Muscle of arm (tissue), 1 donor: ENCODE measurements at regions not wholly inside any gene's neighbourhood (a gene's known extent, or its start where the extent isn't known, plus 50 kb on each side); places are given as distances from the start of the nearest gene placed in this dataset.
"Not testable (repeated sequence)": the region's sequence is repeated elsewhere in the genome, so short reads cannot be mapped to it uniquely, and the experiment has no call there.

Experiments used
- DNase-seq: peaks from one replicate; pipeline ENCODE4 v3.0.0-alpha.2; 2013

DNA sequence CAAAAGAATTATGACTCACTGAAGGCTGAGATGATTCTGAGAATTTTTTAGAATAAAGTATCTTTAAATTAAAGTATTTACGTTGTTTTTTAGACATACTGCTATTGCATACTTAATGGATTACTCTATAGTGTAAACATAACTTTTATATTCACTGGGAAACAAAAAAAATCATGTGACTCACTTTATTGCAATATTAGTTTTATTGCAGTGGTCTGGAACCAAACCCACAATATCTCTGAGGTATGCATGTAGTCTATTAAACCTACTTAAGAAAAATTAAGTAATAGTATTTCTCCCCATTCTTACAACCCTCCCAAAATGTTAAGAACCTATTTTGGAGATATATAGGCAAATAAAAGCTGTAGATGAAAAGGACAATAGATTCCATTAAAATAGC, 142.9 kb upstream of the ZNF521 start:
- DNase-seq = no peak

DNA sequence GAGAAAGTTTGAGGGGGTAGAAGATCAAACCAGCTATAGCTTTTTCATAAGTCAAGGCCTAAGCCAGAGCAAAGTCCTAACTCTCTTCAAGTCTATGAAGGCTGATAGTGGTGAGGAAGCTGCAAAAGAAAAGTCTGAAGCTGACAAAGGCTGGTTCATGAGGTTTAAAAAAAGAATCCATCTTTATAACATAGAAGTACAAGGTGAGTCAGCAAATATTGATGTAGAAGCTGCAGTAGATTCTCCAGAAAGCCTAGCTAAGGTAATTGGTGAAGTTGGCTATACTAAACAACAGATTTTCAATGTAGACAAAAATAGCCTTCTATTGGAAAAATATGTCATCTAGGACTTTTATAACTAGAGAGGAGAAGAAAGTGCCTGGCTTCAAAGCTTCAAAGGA, 141.4 kb upstream of the ZNF521 start:
- DNase-seq = no peak

DNA sequence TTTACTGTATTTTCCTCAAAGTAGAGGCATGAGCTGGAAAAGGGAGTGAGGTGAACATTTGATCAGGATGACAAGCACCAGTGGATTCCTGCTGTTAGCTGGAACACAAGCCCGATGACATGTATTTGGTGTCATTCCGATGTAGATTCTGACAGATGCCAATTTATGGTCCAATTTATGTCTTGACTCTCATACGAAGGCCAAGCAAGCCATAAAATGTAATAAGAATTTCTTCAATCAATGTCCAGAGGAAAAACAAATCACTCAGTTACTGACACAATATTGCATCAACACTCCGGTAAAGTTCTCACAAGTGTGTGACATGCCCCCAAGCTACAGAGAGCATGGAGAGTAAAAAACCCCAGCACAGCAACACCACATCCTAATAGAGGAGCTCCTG, 138.3 kb upstream of the ZNF521 start:
- no peak for DNase-seq

DNA sequence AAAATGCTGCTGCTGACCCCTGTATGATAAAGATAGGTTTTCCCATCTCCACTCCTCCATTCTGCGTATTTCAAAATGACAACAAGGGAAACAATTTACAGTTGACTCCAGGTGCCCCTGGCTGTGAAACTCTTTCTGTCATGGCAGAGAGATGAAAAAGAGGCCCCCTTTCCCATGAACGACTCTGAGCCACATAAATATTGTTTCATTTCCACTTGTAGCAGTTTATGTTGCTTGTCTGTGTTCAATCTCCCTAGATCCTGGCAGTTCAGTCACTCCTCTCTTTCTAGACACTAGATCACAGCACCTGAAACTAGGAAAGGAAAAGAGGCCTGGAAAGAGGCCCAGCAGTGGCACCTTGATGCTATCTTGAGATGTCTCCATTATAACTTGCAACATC, 121.0 kb upstream of the ZNF521 start:
- DNase-seq = no peak

DNA sequence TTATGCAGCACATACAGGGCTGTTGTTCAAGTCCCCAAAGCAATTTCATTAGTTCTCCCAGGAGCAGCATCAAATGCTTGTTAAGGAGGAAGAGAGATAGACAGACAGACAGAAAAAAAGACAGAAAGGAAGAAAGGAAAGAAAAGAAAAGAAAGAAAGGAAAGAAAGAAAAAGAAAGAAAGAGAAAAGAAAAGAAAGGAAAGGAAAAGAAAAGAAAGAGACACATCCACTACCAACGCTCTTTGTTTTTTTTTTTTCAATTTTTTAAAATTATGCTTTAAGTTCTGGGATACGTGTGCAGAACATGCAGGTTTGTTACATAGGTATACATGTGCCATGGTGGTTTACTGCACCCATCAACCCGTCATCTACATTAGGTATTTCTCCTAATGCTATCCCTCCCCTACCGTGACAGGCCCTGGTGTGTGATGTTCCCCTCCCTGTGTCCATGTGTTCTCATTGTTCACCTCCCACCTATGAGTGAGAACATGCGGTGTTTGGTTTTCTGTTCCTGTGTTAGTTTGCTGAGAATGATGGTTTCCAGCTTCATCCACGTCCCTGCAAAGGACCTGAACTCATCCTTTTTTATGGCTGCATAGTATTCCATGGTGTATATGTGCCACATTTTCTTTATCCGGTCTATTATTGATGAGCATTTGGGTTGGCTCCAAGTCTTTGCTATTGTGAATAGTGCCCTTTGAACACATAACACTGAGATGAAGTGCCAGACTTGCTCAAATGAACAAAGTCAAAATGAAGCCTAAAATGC, 119.0 kb upstream of the ZNF521 start:
- not testable (repeated sequence) for DNase-seq

DNA sequence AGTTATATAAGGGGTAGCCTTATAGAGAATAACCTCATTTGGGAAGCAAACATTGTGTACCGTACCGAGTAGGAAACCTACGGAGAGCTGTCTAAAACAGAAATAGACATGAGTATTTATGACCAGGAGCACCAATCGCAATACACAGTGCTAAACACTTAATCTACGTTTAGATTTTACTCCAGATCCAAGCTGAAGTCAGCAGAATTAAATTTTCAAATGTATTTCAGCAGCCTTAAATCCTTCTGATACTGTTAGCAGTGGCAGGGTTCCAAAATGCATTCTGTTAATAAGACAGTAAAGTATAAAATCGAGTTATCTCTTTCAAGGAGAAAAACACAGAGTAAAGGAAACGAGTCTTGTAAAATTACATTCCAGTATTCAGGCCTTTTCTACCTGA, 118.1 kb upstream of the ZNF521 start:
- DNase-seq = no peak

DNA sequence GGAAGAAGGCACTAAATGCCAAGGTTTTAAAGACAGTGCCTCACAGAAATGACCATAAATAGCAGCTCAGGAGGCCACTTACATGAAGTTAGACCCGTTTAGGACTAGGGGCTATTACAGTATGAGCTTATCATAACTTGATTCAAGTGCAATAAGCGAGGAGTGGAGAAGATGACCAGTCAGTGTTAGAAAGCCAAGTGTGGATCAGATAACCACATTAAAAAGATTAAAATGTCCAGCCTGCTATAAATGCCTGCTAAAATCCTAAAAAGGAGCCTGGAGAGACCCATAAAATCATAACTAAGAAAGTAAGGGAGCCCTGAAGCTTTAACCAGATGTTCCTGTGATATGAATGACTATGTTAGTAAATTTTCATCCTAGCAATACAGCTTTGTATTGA, 117.5 kb upstream of the ZNF521 start:
- DNase-seq = no peak

DNA sequence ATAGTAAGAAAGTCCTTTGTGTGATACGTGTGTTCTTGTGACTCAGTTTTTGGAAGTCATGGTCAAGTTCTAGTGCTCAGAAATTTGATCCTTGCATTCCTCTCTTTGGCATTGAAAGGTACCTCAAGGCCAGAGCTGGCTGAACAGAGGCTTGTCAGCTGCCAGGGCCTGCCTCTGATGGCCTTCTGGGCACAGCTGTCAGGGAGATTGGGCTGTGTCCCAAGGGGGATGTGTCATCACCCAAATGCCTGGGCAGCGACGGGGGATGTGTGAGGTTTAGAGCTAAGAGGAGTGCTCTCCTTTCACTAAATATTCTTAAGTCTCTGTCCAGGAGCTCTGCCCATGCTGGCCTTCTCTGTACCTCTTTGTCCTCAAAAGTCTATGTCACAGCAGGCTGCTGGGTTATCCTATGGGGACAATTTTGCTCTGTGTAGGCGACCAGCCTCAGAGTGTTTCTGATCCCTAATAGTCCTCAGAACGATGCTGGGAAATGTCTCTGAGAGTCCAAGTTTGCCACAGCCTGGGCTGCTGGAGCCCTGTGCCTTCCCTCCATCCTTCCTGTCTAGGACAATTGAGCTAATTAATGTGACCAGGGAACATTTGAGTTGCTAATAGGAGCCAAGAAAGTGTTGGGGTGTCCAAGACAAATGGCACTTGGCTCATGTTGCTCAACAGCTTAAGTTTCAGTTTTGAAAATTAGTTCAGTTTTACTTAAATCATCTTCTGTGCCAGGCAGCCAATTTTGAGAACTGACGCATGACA, 115.4 kb upstream of the ZNF521 start:
- DNase-seq = no peak

DNA sequence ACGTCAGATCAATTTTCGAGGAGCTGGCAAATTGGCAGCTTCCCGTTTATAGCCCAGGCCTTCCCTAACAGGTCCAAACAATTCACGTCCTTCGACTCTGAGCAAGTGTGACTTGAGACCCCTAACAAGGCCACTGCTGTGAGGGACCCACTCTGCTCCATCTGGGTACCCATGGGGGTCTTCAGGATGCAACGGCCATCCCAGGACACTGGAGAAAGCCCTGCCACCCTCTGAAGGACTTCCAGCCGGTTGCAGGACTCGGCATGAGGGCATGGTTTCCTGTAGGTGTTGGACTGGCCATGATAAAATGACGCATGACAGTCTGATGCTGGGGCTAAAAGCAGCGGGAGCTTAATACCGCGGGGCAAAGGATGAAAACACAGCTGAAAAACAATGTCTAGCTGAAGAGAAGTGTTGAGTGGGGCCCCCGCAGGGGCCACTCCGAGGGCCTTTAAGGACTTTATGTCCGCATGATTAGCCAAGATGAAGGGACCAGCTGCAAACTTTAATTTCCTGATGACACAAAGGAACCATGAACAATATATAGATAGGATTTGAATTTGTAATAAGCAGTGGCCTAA, 113.3 kb upstream of the ZNF521 start:
- DNase-seq = no peak

DNA sequence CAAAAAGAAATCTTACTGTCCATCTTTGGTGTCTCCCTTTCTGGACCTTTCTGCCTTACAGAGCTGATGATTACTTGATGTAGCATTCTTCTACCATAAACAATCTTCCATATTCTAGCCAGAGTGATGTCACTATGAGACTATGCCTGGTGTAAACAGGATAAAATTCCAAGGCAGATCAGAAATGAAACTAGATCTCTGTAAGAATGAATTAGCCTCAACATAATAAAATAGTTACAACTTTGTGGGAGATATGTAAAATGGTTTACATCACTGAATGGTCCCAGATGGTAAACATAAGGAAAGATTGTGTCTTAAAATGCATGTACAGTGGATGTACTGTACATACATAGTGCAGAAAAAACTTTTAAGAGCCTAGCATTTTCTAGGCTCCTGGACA, 112.3 kb upstream of the ZNF521 start:
- DNase-seq = no peak

DNA sequence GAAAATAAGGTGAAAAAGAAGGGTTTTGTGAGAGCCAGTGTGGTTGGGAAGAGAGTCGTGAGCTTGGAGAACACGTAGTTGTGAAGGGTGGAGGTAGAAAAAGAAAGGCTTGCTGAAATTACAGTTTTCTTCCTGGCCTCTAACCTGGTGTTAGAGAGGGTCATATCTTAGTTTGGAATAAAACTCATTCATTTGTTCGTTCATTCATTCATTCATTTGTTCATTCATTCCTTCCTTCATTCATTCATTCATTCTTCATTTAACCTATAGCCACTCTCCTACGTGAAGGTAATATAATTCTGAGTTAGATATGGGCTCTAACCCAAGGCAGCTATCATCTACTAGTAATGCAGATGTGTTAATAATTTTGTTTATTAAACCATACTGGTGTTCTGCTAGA, 111.8 kb upstream of the ZNF521 start:
- no peak for DNase-seq

DNA sequence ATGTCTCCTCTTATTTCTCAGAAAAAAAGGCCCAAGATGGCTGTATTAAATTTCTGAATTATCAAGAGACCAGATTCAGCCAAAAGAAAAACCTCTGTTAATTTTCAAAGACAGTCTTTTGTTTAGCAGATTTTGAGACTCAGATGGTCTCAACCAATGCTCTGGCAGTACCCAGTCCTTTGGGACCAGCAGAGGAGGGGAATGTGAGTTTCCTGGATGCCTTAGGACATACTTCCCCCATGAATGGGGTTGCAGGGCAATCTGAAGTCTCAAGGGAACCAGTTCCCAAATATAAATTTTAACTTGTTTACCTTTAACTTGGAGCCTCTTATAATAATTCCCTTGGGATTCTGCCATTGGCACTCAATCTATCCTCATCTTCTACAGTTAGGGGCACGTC, 107.8 kb upstream of the ZNF521 start:
- DNase-seq = no peak

DNA sequence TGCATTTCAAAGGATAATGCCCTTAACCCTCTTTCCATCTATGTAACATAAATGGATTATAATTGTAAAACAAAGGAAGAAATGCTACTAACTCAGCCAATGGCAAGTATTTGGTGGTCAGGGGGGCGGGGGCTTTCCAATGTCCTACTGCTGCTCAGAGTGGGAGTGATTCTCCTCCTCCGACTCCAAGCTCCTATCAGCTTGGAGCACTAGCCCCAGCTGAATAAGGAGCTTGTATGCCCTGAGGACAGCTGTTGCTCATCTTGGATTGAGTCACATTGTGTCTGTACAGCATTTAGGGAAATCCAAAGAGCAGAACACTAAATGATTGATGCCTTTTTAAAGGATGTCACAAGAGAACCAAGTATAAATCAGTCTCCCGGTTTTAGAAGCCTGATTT, 105.6 kb upstream of the ZNF521 start:
- DNase-seq = no peak

DNA sequence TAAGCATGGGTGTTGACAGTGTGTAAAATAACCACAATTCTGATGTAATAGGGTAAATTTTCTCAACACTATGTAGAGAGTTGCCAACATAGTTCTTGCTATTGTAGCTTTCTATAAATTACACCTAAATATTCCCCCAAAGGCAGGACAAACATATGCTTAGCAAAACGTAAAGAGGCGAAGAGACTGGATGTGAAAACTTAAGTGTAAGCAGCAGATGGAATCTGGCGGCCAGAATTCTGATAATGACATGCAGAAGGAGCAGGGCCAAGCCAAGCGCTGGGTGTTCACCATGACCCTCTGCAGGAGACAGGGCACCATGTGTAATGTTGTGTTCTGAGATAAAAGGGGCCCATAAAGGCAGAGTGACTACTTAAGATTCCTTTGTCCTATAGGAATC, 105.2 kb upstream of the ZNF521 start:
- no peak for DNase-seq

DNA sequence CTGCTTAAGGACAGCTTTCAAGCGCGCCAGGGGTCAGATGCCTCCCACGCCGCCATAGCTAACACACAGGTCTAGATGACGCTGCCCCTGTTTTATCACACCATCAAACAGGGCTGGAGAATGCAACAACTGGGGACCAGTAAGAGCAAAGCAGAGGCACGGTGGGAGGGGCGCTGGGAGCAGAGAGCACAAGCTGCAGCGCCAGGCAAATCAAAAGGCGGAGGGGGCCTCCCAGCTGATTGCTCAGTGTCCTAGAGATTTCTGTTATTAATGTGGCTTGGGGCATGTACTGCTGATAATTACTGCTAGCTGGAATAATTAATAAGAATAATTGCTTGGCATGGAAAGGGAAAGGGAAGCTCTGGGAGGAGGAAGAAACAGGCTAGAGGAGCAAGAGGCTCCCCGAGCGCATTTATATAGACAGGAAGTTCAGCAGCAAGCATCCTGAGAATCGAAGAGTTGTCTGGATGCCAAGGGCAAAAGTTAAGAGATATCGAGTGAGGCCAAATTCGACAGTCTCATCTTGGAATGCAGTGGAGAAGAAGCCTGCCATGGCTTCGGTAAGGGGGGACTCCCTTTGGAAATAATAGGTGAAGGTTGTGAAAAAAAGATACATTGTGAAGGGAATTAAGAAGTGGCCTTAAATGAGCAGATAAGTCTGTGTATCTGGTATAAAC, 104.5 kb upstream of the ZNF521 start:
- no peak for DNase-seq

DNA sequence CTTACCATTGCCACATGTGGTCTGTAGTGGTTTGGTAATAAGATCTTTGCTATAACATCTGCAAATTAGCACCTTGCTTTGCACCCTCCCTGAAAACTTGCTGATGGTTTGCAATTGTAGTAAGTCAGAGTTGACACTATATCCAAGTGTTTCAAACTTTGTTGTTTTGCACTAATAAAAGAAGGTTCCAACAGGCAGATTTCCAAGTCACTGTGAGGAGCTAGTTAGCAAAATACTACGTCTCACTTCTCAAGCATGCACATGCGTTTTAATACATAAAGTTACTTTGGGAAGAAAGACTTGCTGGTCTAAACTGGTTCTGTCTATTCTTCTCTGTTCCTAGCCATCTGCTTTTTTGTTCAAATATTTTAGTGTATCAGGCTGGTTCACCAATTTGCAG, 103.7 kb upstream of the ZNF521 start:
- no peak for DNase-seq

DNA sequence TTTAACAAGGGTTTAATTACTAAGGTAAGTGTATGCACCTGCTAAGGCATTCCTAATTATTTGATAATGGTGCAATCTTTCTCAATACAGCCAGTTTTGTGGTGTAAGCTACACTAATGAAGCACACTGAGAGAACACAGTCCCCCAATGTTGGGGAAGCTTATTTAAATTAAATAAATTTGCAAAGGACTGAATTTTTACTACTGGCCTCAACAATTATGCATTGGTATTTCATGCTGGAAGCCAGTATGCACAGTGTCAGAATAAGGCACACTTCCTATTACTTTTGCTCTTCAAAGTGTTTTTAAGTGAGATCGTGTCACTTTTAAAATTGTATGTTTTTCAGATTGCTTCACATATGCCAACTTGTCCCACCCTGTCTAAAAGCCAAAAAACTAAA, 103.2 kb upstream of the ZNF521 start:
- no peak for DNase-seq

DNA sequence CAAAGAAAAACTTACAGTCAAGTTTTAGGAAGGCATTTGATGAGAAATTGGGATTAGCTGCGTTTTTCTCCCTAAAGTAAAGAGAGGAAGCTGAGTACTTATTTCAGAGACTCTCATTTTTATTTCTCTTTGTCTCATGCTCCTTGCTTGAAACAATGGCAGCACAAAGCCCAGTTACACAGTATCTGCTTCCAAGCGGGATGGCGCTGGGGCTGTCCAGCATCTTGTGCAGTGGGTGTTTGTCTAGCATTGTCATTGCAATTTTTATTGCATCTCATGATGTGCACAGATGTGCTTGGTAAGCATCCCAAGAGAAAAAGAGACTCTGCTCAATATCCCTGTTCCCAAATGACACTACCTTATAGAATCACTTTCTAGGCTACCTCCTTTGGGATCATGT, 102.8 kb upstream of the ZNF521 start:
- no peak for DNase-seq

DNA sequence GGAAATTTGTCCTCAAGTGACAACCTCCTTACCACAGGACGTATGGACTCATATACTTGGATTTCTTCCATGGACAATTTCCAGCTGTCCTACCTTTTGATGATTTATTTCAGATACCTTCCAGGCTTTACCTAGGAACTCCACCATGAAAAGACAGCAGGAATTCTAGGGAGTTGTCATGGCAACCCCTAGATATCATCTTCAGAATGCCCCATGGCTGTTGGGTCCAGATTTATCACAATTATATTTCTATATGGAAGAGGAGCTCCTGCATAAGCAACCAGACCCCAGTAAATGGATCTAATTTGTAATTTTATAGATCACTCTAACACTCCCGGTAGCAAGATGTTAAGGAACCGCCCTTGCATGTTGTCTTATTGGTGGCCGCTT, 102.3 kb upstream of the ZNF521 start:
- no peak for DNase-seq

DNA sequence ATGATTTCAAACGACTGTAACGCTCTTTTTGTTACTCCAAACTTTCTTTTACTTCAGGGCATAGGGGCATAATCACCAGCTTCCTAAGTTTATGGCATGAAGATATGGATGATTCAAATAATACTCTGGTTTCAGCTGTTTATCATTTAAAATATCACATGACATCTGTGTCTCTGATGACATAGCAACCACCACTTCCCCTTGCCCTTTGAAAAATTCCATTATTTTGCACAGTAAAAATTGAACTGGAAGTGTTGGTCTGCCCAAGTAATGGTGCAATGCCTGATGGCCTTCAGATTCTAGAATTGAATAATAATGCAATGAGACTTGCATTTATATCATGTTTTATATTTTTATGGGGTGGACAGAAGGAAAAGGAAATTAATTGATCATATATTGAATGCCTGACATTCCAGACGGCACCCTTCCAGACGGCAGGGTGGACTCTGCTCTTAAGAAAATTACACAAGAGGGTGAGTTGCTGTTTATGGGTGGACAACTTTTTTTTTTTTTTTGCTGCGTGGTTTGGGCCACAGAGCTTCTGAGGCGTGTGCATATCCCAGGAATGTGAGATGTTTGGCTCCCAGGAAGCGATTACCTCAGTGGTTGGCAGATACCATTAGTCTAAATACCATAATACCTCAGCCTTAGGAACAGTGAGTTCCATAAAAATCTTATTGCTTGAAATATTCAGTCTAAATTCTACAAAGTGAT, 101.7 kb upstream of the ZNF521 start:
- DNase-seq = no peak

DNA sequence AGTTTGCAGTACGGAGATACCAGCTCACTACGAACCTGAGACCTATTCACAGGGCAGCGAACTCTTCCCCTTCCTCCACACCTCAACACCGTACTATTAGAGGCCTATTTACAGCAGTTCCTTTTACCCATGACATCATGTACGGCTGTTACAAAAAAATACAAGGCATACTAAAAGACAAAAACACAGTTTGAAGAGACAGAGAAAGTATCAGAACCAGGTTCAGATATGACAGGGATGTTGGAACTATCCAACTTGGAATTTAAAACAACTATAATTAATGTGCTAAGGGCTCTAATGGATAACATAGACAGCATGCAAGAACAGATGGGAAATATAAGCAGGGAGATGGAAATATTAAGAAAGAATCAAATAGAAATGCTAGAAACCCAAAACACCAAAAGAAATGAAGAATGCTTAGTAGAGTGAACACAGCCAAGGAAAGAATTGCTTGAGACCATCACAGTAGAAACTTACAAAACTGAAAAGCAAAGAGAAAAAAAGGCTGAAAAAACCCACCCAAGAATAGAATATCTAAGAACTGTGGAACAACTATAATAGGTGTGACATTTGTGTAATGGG, 99.2 kb upstream of the ZNF521 start:
- DNase-seq = no peak

DNA sequence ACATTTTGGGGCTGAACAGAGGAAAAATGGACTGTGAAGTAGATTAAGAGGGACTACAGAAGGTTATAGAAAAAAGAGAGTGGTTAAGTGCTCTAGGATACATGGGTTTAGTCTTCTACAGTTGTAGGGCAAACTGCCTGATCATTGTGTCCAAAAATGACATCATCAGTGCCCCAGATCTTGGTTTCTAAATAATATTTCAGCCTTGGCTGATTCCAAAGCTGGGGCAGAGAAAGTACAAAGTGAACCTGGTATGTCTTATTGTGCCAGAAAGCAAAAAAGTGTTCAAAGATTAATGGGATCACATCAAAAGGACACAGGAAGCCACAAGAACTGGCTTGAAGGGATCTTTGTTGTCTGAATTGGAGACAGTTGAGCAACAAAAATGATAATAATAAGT, 97.1 kb upstream of the ZNF521 start:
- DNase-seq = no peak
